Central memory CD8-positive, alpha-beta T cell (primary cell): ENCODE measurements at regions not wholly inside any gene's neighbourhood (a gene's known extent, or its start where the extent isn't known, plus 50 kb on each side); places are given as distances from the start of the nearest gene placed in this dataset.
"Not testable (repeated sequence)": the region's sequence is repeated elsewhere in the genome, so short reads cannot be mapped to it uniquely, and the experiment has no call there.

ENCODE experiments used
- ATAC-seq: fragments of 150-1000 bp; cut with Tn5 transposase; replicated peaks from 2 replicates; pipeline ENCODE4 v1.10.0; 2022; ENCODE audit warnings: mild to moderate bottlenecking, moderate FRiP score, moderate number of reproducible peaks; ENCODE audit not compliant: poor library complexity, severe bottlenecking; ENCODE audit errors: extremely low read depth
- DNase-seq, 2 donors: peaks; one replicate each; pipeline ENCODE4 v3.0.0; 2021; ENCODE audit warnings: low spot score in 2 of 2
- H3K27ac Mint-ChIP-seq: one replicate; pipeline ENCODE4 v1.8.0; 2022; ENCODE audit warnings: low read depth, mild to moderate bottlenecking, moderate library complexity, mixed read lengths
- H3K27me3 Mint-ChIP-seq: one replicate; pipeline ENCODE4 v1.8.0; 2022; ENCODE audit warnings: mixed read lengths
- H3K36me3 Mint-ChIP-seq: one replicate; pipeline ENCODE4 v1.8.0; 2022; ENCODE audit warnings: mild to moderate bottlenecking, moderate library complexity, mixed read lengths; ENCODE audit not compliant: insufficient read depth
- H3K4me1 Mint-ChIP-seq: one replicate; pipeline ENCODE4 v1.8.0; 2022; ENCODE audit warnings: mixed read lengths
- H3K4me3 Mint-ChIP-seq: one replicate; pipeline ENCODE4 v1.8.0; 2022; ENCODE audit warnings: mild to moderate bottlenecking, moderate library complexity, mixed read lengths
- H3K9me3 Mint-ChIP-seq: one replicate; pipeline ENCODE4 v1.8.0; 2022; ENCODE audit warnings: mixed read lengths

- Mint-ChIP-seq H3K27me3 (peaks cover 19% of the 10 kb centered on the region), H3K9me3 (no peaks in the 10 kb centered on the region)
Observed at GRCh38 chr17:36842231-36842819, 95.0 kb upstream of the LHX1 start.

DNA sequence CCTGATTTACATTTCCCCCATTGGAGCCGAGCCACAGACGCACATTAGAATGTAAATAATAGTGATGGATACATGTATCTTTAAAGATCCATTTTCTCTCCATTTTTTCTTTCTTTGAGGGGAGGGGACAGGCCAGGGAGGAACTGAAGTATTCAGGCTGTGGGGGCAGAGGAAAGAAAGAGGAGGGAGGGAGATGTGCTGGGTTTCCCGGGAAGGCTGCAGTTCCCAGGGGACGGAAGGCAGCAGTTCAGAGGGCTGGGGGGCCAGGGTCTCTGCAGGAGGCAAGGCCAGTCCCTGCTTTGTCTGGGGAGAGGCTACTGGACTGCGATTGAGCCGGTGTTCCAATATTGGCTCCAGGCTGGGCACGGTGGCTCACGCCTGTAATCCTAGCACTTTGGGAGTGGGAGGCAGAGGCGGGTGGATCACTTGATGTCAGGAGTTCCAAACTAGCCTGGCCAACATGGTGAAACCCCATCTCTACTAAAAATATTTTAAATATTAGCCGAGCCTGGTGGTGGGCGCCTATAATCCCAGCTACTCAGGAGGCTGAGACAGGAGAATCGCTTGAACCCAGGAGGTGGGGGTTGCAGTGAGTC is 94.2 kb upstream of the LHX1 start:
- Mint-ChIP-seq H3K4me1 (no peaks in the 10 kb centered on the region), H3K27ac (no peak overlapping the region), H3K9me3 (no peaks in the 10 kb centered on the region), H3K4me3 (no peak overlapping the region), H3K36me3 (peaks cover 3% of the 10 kb centered on the region), H3K27me3 (peaks cover 19% of the 10 kb centered on the region)
- DNase-seq (no peak), ATAC-seq (no peak)

More at GRCh38 chr17:36842231-36842819, 95.0 kb upstream of the LHX1 start:
- Mint-ChIP-seq H3K4me1 (no peaks in the 10 kb centered on the region), H3K27ac (no peak overlapping the region), H3K36me3 (peaks cover 3% of the 10 kb centered on the region), H3K4me3 (no peak overlapping the region)
- DNase-seq: no peak
- ATAC-seq: no peak

DNA sequence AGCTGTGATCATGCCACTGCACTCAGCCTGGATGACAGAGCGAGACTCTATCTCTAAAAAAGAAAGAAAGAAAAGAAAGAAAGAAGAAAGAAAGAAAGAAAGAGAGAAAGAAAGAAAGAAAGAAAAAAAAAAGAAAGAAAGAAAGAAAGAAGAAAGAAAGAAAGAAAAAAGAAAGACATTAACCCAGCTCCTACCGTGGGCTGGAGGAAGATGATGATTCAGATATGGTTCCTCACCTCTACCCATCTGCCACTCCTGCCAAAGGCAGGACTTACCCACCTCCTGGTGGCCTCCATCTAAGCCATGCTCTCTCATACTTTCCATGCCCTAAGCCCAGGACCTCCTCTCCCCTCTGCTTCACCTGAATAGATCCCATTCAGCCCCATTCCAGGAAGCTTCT is 93.3 kb upstream of the LHX1 start:
- Mint-ChIP-seq H3K4me1 (no peaks in the 10 kb centered on the region), H3K27ac (no peak overlapping the region), H3K36me3 (peaks cover 3% of the 10 kb centered on the region), H3K9me3 (no peaks in the 10 kb centered on the region), H3K27me3 (peaks cover 19% of the 10 kb centered on the region), H3K4me3 (no peak overlapping the region)
- ATAC-seq (no peak), DNase-seq (no peak)

DNA sequence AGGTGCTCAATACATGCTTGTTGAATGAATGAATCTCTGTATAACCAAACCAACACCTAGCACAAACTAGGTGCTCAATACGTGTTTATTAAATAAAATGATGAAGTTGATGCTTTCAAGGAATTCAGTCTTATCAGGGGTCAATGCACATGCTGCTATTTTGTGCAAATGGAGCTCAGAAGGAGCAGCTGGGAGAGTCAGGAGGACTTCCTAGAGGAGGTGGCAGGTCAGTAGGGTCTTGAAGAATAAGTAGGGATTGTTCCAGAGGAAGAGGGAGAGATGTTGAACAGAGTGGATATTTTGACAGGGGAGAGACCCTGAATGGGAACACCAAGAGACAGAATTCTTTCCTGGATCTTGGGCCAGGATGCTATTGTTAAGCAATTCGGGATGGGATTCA is 92.7 kb upstream of the LHX1 start:
- Mint-ChIP-seq H3K27me3 (peaks cover 19% of the 10 kb centered on the region), H3K9me3 (no peaks in the 10 kb centered on the region), H3K4me3 (no peak overlapping the region), H3K4me1 (peaks cover 1% of the 10 kb centered on the region), H3K36me3 (peaks cover 3% of the 10 kb centered on the region), H3K27ac (no peak overlapping the region)
- no peak for ATAC-seq
- no peak for DNase-seq

- H3K27me3 Mint-ChIP-seq: peaks cover 19% of the 10 kb centered on the region
Observed at GRCh38 chr17:36845916-36846315, 91.4 kb upstream of the LHX1 start.

DNA sequence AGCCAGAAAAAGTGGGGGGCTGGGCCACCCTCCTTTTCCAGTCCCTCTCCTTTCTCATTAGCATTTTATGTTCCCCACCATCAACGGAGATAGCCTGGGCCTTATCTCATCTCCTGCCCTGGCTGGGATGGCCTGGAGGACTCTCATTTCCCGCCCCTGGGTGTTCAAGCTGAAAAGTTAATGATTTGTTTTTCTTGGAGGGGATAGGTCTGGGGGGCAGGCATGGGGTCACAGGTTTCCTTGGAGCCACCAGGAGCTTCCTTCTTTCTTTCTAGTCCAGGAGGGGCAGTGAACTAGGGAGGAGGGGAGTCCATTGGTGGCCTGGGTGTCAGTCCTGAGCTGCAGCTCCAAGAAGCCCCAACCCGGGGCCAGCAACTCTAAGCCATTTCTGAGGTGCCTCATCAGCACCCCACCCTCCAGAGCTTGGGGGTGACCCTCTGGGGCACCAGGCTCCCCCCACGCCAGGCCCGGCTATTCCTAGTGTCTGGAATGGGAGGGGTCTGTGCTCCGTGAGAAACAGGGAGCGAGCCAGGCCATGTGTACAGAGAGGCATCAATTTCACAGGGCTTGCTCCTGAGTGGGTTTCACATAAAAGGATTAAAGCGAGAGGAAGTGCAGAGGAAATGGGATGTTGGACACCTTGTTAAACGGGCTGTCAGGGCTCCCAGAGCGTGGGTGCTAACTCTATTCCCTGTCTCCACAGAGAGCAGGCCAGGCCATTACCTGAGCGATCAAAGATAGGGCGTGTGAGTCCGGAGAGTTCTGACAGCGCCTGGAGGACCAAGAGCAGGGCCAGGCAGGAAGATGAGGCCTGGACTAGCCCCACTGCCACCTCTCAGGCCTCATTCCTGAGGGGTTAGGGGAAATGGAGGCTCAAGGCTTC is 90.6 kb upstream of the LHX1 start:
- no peaks in the 10 kb centered on the region for H3K9me3 Mint-ChIP-seq

More at GRCh38 chr17:36845916-36846315, 91.4 kb upstream of the LHX1 start:
- ATAC-seq (no peak), DNase-seq (no peak)
- Mint-ChIP-seq H3K27ac (no peak overlapping the region), H3K4me1 (peaks cover 7% of the 10 kb centered on the region), H3K4me3 (no peak overlapping the region), H3K9me3 (no peaks in the 10 kb centered on the region), H3K36me3 (peaks cover 3% of the 10 kb centered on the region)

GRCh38 chr17:36848008-36848902 is 89.0 kb upstream of the LHX1 start:
- H3K36me3 Mint-ChIP-seq: peaks cover 3% of the 10 kb centered on the region
- ATAC-seq (no peak), DNase-seq (no peak)
- peaks cover 19% of the 10 kb centered on the region for H3K27me3 Mint-ChIP-seq
- H3K4me3 Mint-ChIP-seq: no peak overlapping the region
- no peaks in the 10 kb centered on the region for H3K9me3 Mint-ChIP-seq
- no peak overlapping the region for H3K27ac Mint-ChIP-seq
- H3K4me1 Mint-ChIP-seq: peaks cover 7% of the 10 kb centered on the region

More for the DNA sequence above, 90.6 kb upstream of the LHX1 start:
- Mint-ChIP-seq H3K27ac (no peak overlapping the region), H3K4me3 (no peak overlapping the region), H3K36me3 (peaks cover 3% of the 10 kb centered on the region), H3K4me1 (peaks cover 7% of the 10 kb centered on the region), H3K27me3 (peaks cover 19% of the 10 kb centered on the region)
- DNase-seq: no peak
- ATAC-seq: no peak

- not testable (repeated sequence) for H3K36me3 Mint-ChIP-seq, H3K9me3 Mint-ChIP-seq, ATAC-seq, H3K4me3 Mint-ChIP-seq, DNase-seq, H3K27ac Mint-ChIP-seq, H3K4me1 Mint-ChIP-seq
- peaks cover 13% of the 10 kb centered on the region for H3K27me3 Mint-ChIP-seq
Observed at GRCh38 chr17:36849020-36849419, 88.3 kb upstream of the LHX1 start.

DNA sequence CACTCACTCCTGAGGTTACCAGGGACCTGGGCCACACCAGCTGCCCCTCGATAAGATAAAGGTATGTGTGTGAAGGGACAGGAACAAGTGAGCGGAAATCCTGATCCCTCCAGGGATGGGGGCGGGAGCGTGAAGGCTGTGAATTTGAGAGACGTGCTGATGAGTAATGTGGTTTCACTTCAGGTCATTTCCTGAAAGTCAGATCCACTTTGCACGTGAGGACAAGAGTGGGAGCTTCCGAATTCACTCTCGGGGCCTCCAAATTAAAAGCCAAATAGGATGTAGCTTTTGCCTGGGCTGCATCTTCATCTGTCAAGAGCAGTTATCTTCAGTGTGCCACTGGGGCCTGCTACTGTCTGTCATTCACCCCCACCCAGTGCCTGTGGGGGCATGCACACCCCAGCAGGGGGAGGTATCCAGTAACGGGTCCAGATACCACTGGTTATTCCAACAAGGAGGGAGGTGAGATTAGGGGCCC is 87.4 kb upstream of the LHX1 start:
- no peak for ATAC-seq

GRCh38 chr17:36850790-36851189 is 86.5 kb upstream of the LHX1 start:
- no peaks in the 10 kb centered on the region for H3K36me3 Mint-ChIP-seq

More for the DNA sequence above, 87.4 kb upstream of the LHX1 start:
- Mint-ChIP-seq H3K27ac (no peak overlapping the region), H3K4me1 (peaks cover 7% of the 10 kb centered on the region), H3K4me3 (no peak overlapping the region), H3K9me3 (no peaks in the 10 kb centered on the region), H3K27me3 (peaks cover 4% of the 10 kb centered on the region), H3K36me3 (peaks cover 3% of the 10 kb centered on the region)
- DNase-seq: no peak

GRCh38 chr17:36851250-36851649 is 86.0 kb upstream of the LHX1 start:
- Mint-ChIP-seq H3K9me3 (no peaks in the 10 kb centered on the region), H3K4me3 (no peak overlapping the region), H3K36me3 (no peaks in the 10 kb centered on the region), H3K4me1 (peaks cover 7% of the 10 kb centered on the region), H3K27ac (no peak overlapping the region), H3K27me3 (peaks cover 6% of the 10 kb centered on the region)
- ATAC-seq (no peak), DNase-seq (no peak)

More at GRCh38 chr17:36850790-36851189, 86.5 kb upstream of the LHX1 start:
- H3K27me3 Mint-ChIP-seq: peaks cover 2% of the 10 kb centered on the region
- DNase-seq (no peak), ATAC-seq (no peak)
- H3K9me3 Mint-ChIP-seq: no peaks in the 10 kb centered on the region
- no peak overlapping the region for H3K4me3 Mint-ChIP-seq
- H3K27ac Mint-ChIP-seq: no peak overlapping the region
- peaks cover 7% of the 10 kb centered on the region for H3K4me1 Mint-ChIP-seq

DNA sequence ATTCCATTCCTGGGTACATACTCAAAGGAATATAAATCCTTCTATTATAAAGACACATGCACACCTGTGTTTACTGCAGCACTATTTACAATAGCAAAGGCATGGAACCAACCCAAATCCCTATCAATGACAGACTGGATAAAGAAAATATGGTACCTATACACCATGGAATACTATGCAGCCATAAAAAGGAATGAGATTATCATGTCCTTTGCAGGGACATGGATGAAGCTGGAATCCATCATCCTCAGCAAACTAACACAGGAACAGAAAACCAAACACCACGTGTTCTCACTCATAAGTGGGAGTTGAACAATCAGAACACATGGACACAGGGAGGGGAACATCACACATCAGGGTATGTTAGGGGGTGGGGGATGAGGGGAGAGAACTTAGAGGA is 84.8 kb upstream of the LHX1 start:
- ATAC-seq, H3K4me1 Mint-ChIP-seq: not testable (repeated sequence)
- H3K27me3 Mint-ChIP-seq: peaks cover 19% of the 10 kb centered on the region

More for the DNA sequence above, 84.8 kb upstream of the LHX1 start:
- not testable (repeated sequence) for H3K27ac Mint-ChIP-seq, H3K36me3 Mint-ChIP-seq, DNase-seq, H3K9me3 Mint-ChIP-seq, H3K4me3 Mint-ChIP-seq
